Stimulated activated memory B cell treated with anti-CD40 and anti-IgM and Interleukin-4, amounts not matched to agents 10 μg/mL and 1 μg/mL and 100 μg/mL, for 72 hours (primary cell): ENCODE measurements at regions not wholly inside any gene's neighbourhood (a gene's known extent, or its start where the extent isn't known, plus 50 kb on each side); places are given as distances from the start of the nearest gene placed in this dataset.
"Not testable (repeated sequence)": the region's sequence is repeated elsewhere in the genome, so short reads cannot be mapped to it uniquely, and the experiment has no call there.

Source experiments
- ATAC-seq: fragments of 150-1000 bp; cut with Tn5 transposase; 2 replicates; pipeline ENCODE4 v1.10.0; 2021
- H3K27ac Mint-ChIP-seq: one replicate; pipeline ENCODE4 v1.8.0; 2022; ENCODE audit warnings: mild to moderate bottlenecking, mixed read lengths
- H3K27me3 Mint-ChIP-seq: one replicate; pipeline ENCODE4 v1.8.0; 2022; ENCODE audit warnings: mixed read lengths
- H3K36me3 Mint-ChIP-seq: one replicate; pipeline ENCODE4 v1.8.0; 2022; ENCODE audit warnings: mixed read lengths
- H3K4me1 Mint-ChIP-seq: one replicate; pipeline ENCODE4 v1.8.0; 2022; ENCODE audit warnings: mixed read lengths
- H3K4me3 Mint-ChIP-seq: one replicate; pipeline ENCODE4 v1.8.0; 2022; ENCODE audit warnings: mild to moderate bottlenecking, moderate library complexity, mixed read lengths
- H3K9me3 Mint-ChIP-seq: one replicate; pipeline ENCODE4 v1.8.0; 2022; ENCODE audit warnings: mixed read lengths

DNA sequence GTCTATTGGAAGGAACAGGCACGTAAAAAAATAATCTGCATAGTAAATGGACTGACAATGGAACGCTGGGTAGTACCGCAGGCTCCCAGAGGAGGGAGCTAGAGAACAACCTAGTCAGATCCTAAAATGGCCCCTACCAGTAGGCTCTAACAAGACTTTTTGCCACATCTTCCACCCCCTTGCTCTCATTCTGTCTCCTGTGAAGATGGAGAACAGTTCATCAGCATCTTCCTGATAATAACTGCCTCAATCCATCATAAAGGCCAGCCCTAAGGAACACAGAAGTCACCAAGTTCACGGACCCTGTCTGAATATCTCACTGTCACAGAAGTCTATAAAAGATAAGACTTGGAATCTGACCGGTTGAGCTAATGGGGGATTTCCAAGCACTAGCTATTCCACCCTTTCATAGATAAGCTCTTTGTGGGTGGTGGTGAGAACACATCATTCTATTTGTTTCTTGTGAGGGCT, 133.4 kb downstream of the SLC1A3 start:
- Mint-ChIP-seq H3K4me3 (no peak overlapping the region), H3K27me3 (peaks cover 51% of the 10 kb centered on the region), H3K4me1 (peaks cover 11% of the 10 kb centered on the region), H3K36me3 (no peaks in the 10 kb centered on the region), H3K27ac (no peak overlapping the region), H3K9me3 (no peaks in the 10 kb centered on the region)
- no peak for ATAC-seq

DNA sequence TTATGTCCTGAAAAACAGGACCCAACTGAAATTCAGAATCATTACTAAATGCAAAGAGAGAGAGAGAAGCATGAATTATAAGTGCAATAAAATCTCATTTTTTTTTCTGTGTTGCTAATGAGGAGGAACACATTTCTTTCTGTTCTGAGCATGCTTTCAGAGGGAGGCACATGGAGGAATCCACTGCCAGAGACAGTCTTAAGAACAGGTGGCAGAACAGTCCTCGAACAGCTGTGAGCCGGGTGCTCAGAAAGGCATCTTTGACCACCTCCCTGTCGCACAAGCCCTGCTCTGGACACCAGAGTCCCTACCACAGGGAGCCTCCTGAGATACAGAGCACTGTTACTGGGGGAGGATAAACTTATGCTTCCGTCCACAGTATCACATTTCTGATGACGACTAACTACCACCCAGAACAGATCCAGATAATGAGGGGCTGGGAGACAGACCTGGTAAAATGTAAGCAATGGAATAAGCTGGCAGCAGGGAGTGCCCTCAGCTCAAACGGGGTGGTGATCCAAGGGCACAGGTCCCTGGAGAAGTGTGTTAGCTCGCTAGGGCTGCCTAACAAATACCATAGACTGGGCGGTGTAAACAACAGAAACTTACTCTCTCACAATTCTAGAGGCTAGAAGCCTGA, 134.0 kb downstream of the SLC1A3 start:
- Mint-ChIP-seq H3K36me3 (no peaks in the 10 kb centered on the region), H3K4me3 (no peak overlapping the region), H3K9me3 (no peaks in the 10 kb centered on the region), H3K27me3 (peaks cover 45% of the 10 kb centered on the region), H3K4me1 (peaks cover 17% of the 10 kb centered on the region), H3K27ac (no peak overlapping the region)
- ATAC-seq = no peak

DNA sequence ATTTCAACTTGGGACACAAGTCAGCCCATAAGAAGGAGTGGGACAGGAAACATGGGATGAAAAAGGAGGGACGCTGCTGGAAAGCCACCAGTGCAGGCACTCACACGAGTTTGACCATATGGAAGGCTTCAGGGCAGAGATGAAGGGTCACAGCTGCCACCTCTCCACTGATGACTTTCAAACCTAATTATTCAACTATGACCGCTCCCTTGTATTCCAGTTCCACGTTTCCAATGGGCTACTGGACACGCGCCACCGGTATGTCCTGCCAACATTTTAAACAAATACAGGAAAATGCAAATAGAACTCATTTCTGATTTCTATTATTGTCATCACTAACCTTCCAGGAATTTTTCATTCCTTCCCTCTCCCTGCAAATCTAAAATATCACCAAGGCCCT, 134.7 kb downstream of the SLC1A3 start:
- Mint-ChIP-seq H3K36me3 (no peaks in the 10 kb centered on the region), H3K9me3 (no peaks in the 10 kb centered on the region), H3K4me1 (peaks cover 20% of the 10 kb centered on the region), H3K27ac (no peak overlapping the region), H3K4me3 (no peak overlapping the region), H3K27me3 (peaks cover 37% of the 10 kb centered on the region)
- no peak for ATAC-seq

DNA sequence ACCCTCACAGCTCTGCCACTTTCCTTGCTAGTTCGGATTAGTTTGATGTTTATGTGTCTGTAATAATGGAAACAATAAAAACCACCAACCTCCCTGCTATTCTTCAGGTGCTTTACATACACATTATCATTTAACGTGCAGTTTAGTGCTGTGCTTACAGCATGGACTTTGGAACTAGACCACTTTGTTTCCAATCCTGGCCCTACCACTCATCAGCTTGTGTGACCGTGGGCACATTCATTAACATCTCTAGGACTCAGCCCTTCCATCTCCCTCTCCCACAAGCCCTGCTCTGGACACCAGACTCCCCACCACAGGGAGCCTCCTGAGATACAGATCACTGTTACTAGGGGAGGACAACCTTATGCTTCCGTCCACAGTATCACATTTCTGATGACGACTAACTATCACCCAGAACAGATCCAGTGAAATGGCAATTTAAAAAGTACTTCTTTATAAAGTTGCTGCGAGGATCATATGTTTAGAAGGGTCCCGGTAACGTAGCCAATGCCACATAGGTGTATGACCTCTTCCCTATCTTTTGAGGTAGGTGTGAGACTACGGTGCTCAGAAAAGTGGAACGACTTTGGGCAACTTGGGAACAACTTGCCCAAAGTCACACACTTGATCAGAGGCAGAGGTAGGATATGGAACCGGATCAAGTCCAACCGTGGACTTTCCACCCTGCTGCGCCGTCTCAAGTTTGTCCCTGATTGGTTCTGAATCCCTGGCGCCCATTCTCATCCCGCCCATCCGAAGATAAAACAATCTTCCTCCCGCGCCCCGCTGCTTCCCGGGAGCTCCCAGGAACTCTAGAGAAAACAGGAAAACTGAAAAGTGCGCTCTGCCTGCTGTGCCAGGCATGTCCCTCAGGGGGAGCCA, 132.4 kb upstream of the NIPBL start:
- H3K4me1 Mint-ChIP-seq = peaks cover 20% of the 10 kb centered on the region
- H3K27me3 Mint-ChIP-seq = peaks cover 21% of the 10 kb centered on the region
- no peaks in the 10 kb centered on the region for H3K36me3 Mint-ChIP-seq
- peak overlapping the region; percentile 89 for H3K4me3 Mint-ChIP-seq
- no peaks in the 10 kb centered on the region for H3K9me3 Mint-ChIP-seq
- ATAC-seq = no peak
- peak overlapping the region; percentile 68 for H3K27ac Mint-ChIP-seq

DNA sequence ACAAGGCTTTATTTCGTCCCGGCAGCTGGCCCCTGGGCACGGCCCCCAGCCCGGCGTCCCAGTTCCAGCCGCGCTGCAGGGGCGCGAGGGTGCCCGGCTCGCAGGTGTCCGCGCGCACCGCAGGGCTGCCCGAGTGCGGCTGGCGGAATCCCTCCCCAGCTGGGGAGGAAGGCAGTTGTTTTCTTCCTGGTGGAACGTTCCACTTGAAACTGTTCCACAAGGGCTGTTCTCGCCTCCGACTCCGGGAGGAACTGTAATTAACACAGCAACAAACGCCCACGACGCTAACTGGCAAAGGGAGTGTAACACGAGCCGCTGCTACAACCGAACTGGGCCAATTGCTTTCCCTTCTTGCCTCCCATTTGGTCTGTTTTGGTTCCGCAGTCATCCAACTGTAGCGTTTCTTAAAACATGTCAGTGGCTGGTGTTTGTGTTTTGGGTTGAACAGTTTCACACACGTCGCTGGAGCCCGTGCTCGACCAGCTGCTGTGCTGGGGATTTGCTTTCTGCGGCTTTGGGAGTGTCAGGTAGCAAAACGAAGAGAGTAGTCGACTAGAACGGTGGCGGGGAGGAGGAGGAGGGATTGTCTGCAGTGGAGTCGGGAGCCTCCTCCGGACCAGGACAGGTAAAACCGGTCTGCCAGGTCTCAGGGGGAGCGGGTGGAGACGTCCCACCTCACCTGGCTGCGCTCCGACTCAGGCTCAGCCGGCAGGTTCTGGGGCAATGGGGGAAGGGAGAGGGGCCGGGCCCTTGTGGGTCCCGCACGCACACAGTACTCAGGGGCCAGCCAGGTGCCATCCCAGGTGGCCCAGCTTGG, 131.6 kb upstream of the NIPBL start:
- Mint-ChIP-seq H3K27ac (peak overlapping the region; percentile 68), H3K4me1 (peaks cover 20% of the 10 kb centered on the region), H3K27me3 (peaks cover 21% of the 10 kb centered on the region), H3K4me3 (peak overlapping the region; percentile 89), H3K9me3 (no peaks in the 10 kb centered on the region), H3K36me3 (no peaks in the 10 kb centered on the region)
- peak; percentile 79 for ATAC-seq

DNA sequence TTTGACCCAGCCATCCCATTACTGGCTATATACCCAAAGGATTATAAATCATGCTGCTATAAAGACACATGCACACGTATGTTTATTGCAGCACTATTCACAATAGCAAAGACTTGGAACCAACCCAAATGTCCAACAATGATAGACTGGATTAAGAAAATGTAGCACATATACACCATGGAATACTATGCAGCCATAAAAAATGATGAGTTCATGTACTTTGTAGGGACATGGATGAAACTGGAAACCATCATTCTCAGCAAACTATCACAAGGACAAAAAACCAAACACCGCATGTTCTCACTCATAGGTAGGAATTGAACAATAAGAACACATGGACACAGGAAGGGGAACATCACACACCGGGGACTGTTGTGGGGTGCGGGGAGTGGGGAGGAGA, 128.8 kb upstream of the NIPBL start:
- H3K36me3 Mint-ChIP-seq, ATAC-seq, H3K27ac Mint-ChIP-seq, H3K9me3 Mint-ChIP-seq, H3K4me3 Mint-ChIP-seq, H3K27me3 Mint-ChIP-seq: not testable (repeated sequence)
- H3K4me1 Mint-ChIP-seq = peaks cover 20% of the 10 kb centered on the region

DNA sequence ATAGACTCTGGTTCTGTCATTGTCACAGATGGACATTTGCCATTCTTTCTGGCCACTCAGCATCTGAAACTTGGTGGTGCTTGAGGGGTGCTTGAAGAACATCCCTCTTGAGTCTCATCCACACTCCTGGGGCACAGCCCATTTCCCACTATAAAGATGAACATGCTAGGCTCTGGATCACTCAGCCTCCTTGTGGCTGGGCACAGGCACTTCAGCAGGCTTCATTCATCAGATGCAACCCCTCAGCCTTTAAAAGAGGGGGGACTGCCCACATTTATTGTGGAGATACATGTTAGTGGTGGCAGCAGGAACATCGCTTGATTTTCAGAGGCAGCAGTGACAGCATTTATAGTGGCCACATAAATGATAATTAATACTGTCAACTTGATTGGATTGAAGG, 124.7 kb upstream of the NIPBL start:
- Mint-ChIP-seq H3K27ac (no peak overlapping the region), H3K4me3 (no peak overlapping the region), H3K36me3 (no peaks in the 10 kb centered on the region), H3K4me1 (no peaks in the 10 kb centered on the region), H3K27me3 (no peaks in the 10 kb centered on the region), H3K9me3 (no peaks in the 10 kb centered on the region)
- ATAC-seq = no peak

DNA sequence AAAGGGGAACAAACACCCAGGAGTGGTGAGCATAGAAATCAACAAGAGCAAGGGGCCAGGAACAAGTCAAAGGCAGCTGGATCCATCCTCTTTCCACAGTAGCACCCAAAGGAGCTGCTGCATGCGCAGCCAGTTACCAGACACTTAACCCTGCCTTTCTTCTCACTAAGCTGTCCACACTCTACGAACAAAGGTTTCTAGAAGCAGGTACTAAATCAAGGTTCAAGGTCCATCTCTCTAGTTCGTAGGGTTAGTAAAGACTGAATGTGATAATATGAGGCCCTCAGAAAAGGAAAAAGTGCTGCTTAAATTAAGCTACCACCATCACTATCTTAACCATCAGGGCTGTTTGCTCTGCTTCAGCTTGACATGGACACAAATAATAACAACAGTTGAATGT, 121.2 kb upstream of the NIPBL start:
- Mint-ChIP-seq H3K9me3 (no peaks in the 10 kb centered on the region), H3K4me1 (no peaks in the 10 kb centered on the region), H3K4me3 (no peak overlapping the region), H3K27me3 (peaks cover 11% of the 10 kb centered on the region), H3K36me3 (no peaks in the 10 kb centered on the region), H3K27ac (no peak overlapping the region)
- no peak for ATAC-seq

DNA sequence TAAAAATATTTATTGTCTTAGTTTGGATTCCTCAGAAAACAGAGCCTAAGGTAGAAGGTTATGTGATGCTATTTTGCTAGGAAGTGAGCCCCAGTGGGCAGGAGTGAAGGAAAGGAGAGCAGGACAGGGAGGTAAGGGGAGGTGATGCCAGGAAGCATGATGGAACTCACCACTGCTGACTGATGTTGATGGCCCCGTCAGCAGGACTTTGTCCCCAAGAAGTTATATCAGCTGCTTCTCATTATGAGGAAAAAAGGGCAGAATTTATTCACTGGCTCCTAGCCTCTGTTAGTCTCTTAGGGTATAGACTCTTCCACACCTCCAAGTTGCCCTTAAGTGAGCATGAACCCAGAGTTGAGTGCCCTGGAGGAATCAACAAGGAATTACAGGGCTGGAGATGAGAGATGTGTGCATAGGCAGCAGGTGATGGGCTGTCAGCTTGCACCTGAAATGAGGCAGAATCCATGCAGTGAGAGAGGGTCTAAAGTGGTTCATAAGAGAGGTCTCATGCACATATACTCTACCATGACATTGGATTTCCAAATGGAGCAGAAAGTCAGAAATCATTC, 120.6 kb upstream of the NIPBL start:
- no peak for ATAC-seq
- H3K9me3 Mint-ChIP-seq = no peaks in the 10 kb centered on the region
- no peaks in the 10 kb centered on the region for H3K4me1 Mint-ChIP-seq
- no peaks in the 10 kb centered on the region for H3K36me3 Mint-ChIP-seq
- H3K27ac Mint-ChIP-seq = no peak overlapping the region
- no peak overlapping the region for H3K4me3 Mint-ChIP-seq
- peaks cover 11% of the 10 kb centered on the region for H3K27me3 Mint-ChIP-seq

DNA sequence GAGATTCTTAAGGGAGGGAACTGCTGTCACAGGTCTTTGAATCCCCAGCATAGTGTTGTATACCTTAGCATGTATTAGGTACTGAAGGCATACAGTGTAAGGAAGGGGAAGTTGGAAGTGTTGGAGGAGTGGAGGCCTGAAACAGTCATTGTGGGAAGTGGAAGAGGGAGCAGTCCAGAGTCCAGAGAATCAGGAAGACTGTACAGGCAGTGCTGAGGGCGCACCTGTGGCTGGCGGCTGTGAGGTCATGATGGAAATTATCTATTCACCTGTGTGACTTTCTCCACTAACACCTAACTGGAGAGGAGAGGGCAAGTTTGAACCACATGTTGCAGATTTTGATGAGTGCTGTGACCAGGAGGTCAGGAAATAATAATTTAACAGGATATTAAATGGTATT, 119.7 kb upstream of the NIPBL start:
- peaks cover 12% of the 10 kb centered on the region for H3K27me3 Mint-ChIP-seq

DNA sequence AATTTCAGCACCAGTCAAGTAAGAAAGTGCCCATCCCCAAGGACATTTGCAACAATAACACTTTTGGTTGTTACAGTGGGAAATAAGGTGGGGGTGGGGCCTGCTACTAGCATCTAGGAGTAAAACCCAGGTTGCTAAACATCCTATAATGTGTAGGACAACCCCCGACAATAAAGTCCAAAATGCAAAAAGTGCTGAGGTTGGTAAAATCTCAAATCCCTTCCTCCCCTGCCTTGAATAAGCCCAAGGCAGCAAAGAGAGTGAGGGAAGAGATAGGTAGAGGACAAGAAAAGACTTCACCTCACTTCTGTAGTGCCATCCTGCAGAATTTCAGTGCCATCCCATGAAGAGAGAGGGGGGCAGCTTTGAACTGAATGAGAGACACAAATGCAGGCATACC, 117.5 kb upstream of the NIPBL start:
- Mint-ChIP-seq H3K36me3 (no peaks in the 10 kb centered on the region), H3K4me3 (no peak overlapping the region), H3K4me1 (no peaks in the 10 kb centered on the region)

More for the DNA sequence above, 119.7 kb upstream of the NIPBL start:
- H3K27ac Mint-ChIP-seq = no peak overlapping the region
- no peak overlapping the region for H3K4me3 Mint-ChIP-seq
- no peaks in the 10 kb centered on the region for H3K4me1 Mint-ChIP-seq
- H3K36me3 Mint-ChIP-seq = no peaks in the 10 kb centered on the region
- no peak for ATAC-seq
- H3K9me3 Mint-ChIP-seq = no peaks in the 10 kb centered on the region

DNA sequence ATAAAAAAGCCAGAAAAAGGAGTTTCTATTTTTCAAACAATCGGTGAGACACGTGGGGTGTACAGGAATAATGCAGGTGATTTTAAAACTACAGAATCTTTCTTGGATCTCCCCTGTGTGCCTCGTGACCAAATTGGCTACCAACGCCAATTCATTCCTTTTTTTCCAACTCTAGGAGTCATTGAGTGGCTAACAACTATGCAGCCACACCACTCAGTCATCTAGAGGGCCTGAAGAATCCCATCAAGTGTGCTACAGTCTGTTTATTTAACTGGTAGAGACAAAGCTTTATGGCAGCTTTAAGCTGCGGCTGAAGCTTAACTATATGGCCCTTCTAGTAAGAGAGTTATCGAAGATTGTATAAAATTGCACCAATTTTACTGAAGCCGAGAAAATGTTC, 113.1 kb upstream of the NIPBL start:
- no peak overlapping the region for H3K27ac Mint-ChIP-seq
- peaks cover 26% of the 10 kb centered on the region for H3K27me3 Mint-ChIP-seq
- no peak for ATAC-seq
- no peaks in the 10 kb centered on the region for H3K36me3 Mint-ChIP-seq
- H3K4me3 Mint-ChIP-seq = no peak overlapping the region
- H3K9me3 Mint-ChIP-seq = peaks cover 3% of the 10 kb centered on the region
- no peaks in the 10 kb centered on the region for H3K4me1 Mint-ChIP-seq

More for the DNA sequence above, 117.5 kb upstream of the NIPBL start:
- Mint-ChIP-seq H3K27ac (no peak overlapping the region), H3K9me3 (no peaks in the 10 kb centered on the region), H3K27me3 (peaks cover 17% of the 10 kb centered on the region)
- ATAC-seq = no peak

DNA sequence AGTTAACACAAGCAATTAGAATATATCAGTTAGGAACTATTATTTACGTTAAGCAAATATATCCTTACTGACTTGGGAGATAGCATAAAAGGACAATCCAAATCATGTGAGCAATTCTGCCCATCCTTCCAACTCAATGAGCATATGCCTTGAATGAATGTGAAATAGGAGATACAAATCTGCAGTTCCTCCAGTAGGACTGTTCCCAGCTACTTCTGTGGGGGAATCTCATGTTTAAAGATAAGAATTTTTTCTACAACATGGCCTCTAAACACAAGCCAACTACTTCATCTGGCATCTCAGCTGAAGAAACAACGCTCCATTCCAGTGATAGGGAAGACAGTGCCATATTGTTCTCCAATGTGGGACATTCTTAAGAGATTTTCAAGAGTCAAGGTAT, 110.7 kb upstream of the NIPBL start:
- no peaks in the 10 kb centered on the region for H3K36me3 Mint-ChIP-seq
- H3K4me3 Mint-ChIP-seq = no peak overlapping the region
- no peak overlapping the region for H3K27ac Mint-ChIP-seq
- H3K27me3 Mint-ChIP-seq = peaks cover 20% of the 10 kb centered on the region
- no peak for ATAC-seq
- H3K9me3 Mint-ChIP-seq = peaks cover 3% of the 10 kb centered on the region
- no peaks in the 10 kb centered on the region for H3K4me1 Mint-ChIP-seq

DNA sequence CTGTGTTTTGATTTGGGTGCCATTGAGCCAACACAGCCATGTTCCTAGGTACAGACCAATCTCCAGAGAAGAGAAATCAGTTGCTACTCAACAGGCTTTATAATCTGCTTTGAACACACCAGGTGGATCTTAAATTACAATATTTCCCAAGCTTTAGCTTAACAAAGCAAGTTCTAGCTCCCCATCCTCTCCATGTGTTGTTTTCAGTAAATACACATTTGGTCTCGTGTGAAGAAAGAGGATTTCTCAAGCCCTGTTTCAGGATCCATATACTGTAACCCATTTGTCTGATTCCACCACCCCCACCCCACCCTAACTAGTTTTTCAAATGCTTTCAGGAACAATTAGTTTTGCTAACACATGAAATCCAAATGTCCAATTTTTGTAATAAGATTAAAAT, 109.6 kb upstream of the NIPBL start:
- Mint-ChIP-seq H3K9me3 (peaks cover 3% of the 10 kb centered on the region), H3K27me3 (peaks cover 17% of the 10 kb centered on the region), H3K27ac (no peak overlapping the region), H3K4me3 (no peak overlapping the region), H3K36me3 (no peaks in the 10 kb centered on the region), H3K4me1 (no peaks in the 10 kb centered on the region)
- ATAC-seq = no peak

DNA sequence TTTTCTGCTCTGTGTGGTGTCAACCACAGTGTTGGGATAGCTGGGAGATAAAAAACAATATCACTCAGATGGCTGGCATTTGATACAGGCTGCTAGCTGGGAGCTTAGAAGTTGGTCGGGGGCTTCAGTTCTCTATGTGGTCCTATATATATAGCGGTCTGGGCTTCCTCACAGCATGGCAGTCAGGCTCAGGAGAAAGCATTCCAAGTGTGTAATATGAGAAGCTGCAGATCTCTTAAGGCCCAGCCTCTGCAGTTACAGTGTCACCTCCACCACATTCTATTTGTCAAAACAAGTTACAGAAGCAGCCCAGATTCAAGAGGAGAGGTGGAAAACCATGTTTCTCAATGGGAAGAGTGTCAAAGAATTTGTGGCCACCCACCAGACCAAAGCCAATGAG, 108.1 kb upstream of the NIPBL start:
- ATAC-seq = no peak
- Mint-ChIP-seq H3K27ac (no peak overlapping the region), H3K36me3 (no peaks in the 10 kb centered on the region), H3K9me3 (peaks cover 3% of the 10 kb centered on the region), H3K4me3 (no peak overlapping the region), H3K4me1 (no peaks in the 10 kb centered on the region), H3K27me3 (peaks cover 14% of the 10 kb centered on the region)
